Left lung (tissue), 4 donors: ENCODE measurements at regions not wholly inside any gene's neighbourhood (a gene's known extent, or its start where the extent isn't known, plus 50 kb on each side); places are given as distances from the start of the nearest gene placed in this dataset.
"Not testable (repeated sequence)": the region's sequence is repeated elsewhere in the genome, so short reads cannot be mapped to it uniquely, and the experiment has no call there.

Experiments
- ATAC-seq: fragments of 200-7000 bp; cut with Tn5 transposase; one replicate; pipeline ENCODE4 v1.9.1; 2020; ENCODE audit warnings: moderate library complexity
- DNase-seq, 4 donors: peaks; one replicate each; pipeline ENCODE4 v3.0.0-alpha.2; 2013 to 2020
- H3K27ac ChIP-seq, 2 donors: fragments of 200-600 bp; sonication (generic) in 1 of 2; one replicate each; pipeline versions ENCODE4 v1.5.0 to v1.8.0; 2020 to 2021
- H3K27me3 ChIP-seq, 2 donors: fragments of 200-600 bp; sonication (generic) in 1 of 2; one replicate each; pipeline versions ENCODE4 v1.5.0 to v1.8.0; 2020 to 2021
- H3K36me3 ChIP-seq, 2 donors: fragments of 200-600 bp; sonication (generic) in 1 of 2; one replicate each; pipeline versions ENCODE4 v1.5.0 to v1.8.0; 2020 to 2021
- H3K4me1 ChIP-seq, 2 donors: fragments of 200-600 bp; one replicate each; pipeline ENCODE4 v1.8.0; 2021
- H3K4me3 ChIP-seq, 2 donors: fragments of 200-600 bp; sonication (generic) in 1 of 2; one replicate each; pipeline versions ENCODE4 v1.5.0 to v1.8.0; 2020 to 2021; ENCODE audit warnings: mild to moderate bottlenecking in 1 of 2
- H3K9me3 ChIP-seq, 2 donors: fragments of 200-600 bp; sonication (generic) in 1 of 2; one replicate each; pipeline versions ENCODE4 v1.5.0 to v1.8.0; 2020 to 2021
- intact Hi-C, 2 donors: fragments of 100-400 bp; cut with DNase I; formaldehyde crosslinking; loops; one replicate each; pipeline versions ENCODE4 v1.11.2 to v1.14.2; 2022
- TF ChIP-seq, protein P1 (sequence below), 2 donors: fragments of 200-600 bp; sonication (generic) in 1 of 2; IDR thresholded peaks; one replicate each; pipeline versions ENCODE4 v1.5.0 to v1.8.0; 2021; ENCODE audit warnings: antibody characterized with exemption in 2 of 2
- donor health status: DM: no; HTN: yes; CAD: no.
- donor health status: DM: no; HTN: no; CAD: no.

GRCh38 chr3:184500344-184500923 lies 61.2 kb upstream of the EPHB3 start:
- H3K36me3 ChIP-seq = no peaks in the 10 kb centered on the region
- TF ChIP-seq, protein P1, sequence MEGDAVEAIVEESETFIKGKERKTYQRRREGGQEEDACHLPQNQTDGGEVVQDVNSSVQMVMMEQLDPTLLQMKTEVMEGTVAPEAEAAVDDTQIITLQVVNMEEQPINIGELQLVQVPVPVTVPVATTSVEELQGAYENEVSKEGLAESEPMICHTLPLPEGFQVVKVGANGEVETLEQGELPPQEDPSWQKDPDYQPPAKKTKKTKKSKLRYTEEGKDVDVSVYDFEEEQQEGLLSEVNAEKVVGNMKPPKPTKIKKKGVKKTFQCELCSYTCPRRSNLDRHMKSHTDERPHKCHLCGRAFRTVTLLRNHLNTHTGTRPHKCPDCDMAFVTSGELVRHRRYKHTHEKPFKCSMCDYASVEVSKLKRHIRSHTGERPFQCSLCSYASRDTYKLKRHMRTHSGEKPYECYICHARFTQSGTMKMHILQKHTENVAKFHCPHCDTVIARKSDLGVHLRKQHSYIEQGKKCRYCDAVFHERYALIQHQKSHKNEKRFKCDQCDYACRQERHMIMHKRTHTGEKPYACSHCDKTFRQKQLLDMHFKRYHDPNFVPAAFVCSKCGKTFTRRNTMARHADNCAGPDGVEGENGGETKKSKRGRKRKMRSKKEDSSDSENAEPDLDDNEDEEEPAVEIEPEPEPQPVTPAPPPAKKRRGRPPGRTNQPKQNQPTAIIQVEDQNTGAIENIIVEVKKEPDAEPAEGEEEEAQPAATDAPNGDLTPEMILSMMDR (IDR thresholded peaks at IDR 0.05) = no peak
- DNase-seq (no peak), ATAC-seq (no peak)
- intact Hi-C loops = no loop called here
- peaks cover 0 to 10% of the 10 kb centered on the region in 2 donors for H3K27me3 ChIP-seq
- H3K9me3 ChIP-seq = peaks cover 0 to 5% of the 10 kb centered on the region in 2 donors
- H3K27ac ChIP-seq = no peak overlapping the region
- no peaks in the 10 kb centered on the region for H3K4me1 ChIP-seq
- no peak overlapping the region for H3K4me3 ChIP-seq

DNA sequence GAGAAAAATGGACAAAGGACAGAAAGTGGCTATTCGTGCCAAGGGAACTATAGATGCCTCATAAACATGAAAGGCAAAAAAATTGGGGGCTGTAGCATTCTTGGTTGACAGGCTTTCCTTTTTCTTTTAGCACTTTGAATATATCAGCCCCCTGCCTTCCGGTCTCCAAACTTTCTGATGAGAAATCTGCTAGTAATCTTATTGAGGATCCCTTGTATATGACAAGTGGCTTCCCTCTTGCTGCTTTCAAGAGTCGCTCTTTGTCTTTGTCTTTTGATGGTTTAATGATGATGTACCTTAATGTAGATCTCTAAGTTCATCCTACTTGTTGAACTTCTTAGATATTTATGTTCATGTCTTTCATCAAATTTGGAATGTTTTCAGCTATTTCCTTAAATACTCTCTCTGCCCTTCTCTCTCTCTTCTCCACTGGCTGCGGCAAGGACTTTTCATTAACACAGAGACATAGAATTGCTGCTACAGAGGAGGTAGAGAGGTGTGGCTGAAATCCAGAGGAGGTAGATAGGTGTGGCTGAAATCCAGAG lies 59.4 kb upstream of the EPHB3 start:
- intact Hi-C loops = no loop called here
- H3K27me3 ChIP-seq = peaks cover 0 to 10% of the 10 kb centered on the region in 2 donors
- TF ChIP-seq, protein P1 (IDR thresholded peaks at IDR 0.05) = no peak
- H3K36me3 ChIP-seq = no peaks in the 10 kb centered on the region
- ATAC-seq (no peak), DNase-seq (no peak)
- H3K9me3 ChIP-seq = peaks cover 0 to 5% of the 10 kb centered on the region in 2 donors
- H3K4me1 ChIP-seq = no peaks in the 10 kb centered on the region
- H3K27ac ChIP-seq = no peak overlapping the region
- no peak overlapping the region for H3K4me3 ChIP-seq

GRCh38 chr3:184502841-184503240 lies 58.7 kb upstream of the EPHB3 start:
- intact Hi-C loops, H3K36me3 ChIP-seq, DNase-seq, ATAC-seq, H3K27me3 ChIP-seq, H3K27ac ChIP-seq, H3K4me3 ChIP-seq, H3K9me3 ChIP-seq, H3K4me1 ChIP-seq: not testable (repeated sequence)

- intact Hi-C loops = no loop called here
- no peak for ATAC-seq
- TF ChIP-seq, protein P1 (IDR thresholded peaks at IDR 0.05) = no peak
These were observed 57.9 kb upstream of the EPHB3 start for GRCh38 chr3:184503647-184504046.

GRCh38 chr3:184505076-184505878 lies 56.3 kb upstream of the EPHB3 start:
- Histone ChIP-seq H3K36me3 (no peaks in the 10 kb centered on the region), H3K4me3 (no peak overlapping the region), H3K4me1 (no peaks in the 10 kb centered on the region), H3K27me3 (peaks cover 0 to 6% of the 10 kb centered on the region in 2 donors), H3K9me3 (peaks cover 0 to 5% of the 10 kb centered on the region in 2 donors), H3K27ac (no peak overlapping the region)
- DNase-seq (peak in 1 of 4 donors; percentile 30), ATAC-seq (peak; percentile 80)
- intact Hi-C loops = no loop called here
- TF ChIP-seq, protein P1 (IDR thresholded peaks at IDR 0.05) = no peak

More at GRCh38 chr3:184503647-184504046, 57.9 kb upstream of the EPHB3 start:
- Histone ChIP-seq H3K9me3 (peaks cover 0 to 5% of the 10 kb centered on the region in 2 donors), H3K27ac (no peak overlapping the region), H3K27me3 (peaks cover 0 to 10% of the 10 kb centered on the region in 2 donors), H3K4me1 (no peaks in the 10 kb centered on the region), H3K4me3 (no peak overlapping the region), H3K36me3 (no peaks in the 10 kb centered on the region)
- DNase-seq = no peak
